HEK293 (cell line): ENCODE measurements at regions not wholly inside any gene's neighbourhood (a gene's known extent, or its start where the extent isn't known, plus 50 kb on each side); places are given as distances from the start of the nearest gene placed in this dataset.

Experiments used
- YY1 ChIP-seq: fragments of 450-650 bp; formaldehyde crosslinking; IDR thresholded peaks from 2 replicates; pipeline ENCODE4 v1.5.1; 2018; ENCODE audit warnings: missing biosample characterization, missing genetic modification characterization
- ZNF121 ChIP-seq: fragments of 450-650 bp; formaldehyde crosslinking; IDR thresholded peaks from 2 replicates; pipeline ENCODE4 v1.5.1; 2016; ENCODE audit warnings: missing biosample characterization, missing genetic modification characterization
- ZNF140 ChIP-seq: fragments of 450-650 bp; formaldehyde crosslinking; IDR thresholded peaks from 2 replicates; pipeline ENCODE4 v1.5.1; 2016; ENCODE audit warnings: missing biosample characterization, missing genetic modification characterization
- ZNF449 ChIP-seq: fragments of 450-650 bp; formaldehyde crosslinking; IDR thresholded peaks from 2 replicates; pipeline ENCODE4 v1.5.1; 2017; ENCODE audit warnings: missing biosample characterization, mild to moderate bottlenecking, missing genetic modification characterization, moderate library complexity
- ZNF585B ChIP-seq: fragments of 450-650 bp; formaldehyde crosslinking; IDR thresholded peaks from 2 replicates; pipeline ENCODE4 v1.5.1; 2016; ENCODE audit warnings: missing biosample characterization, missing genetic modification characterization
- ZNF670 ChIP-seq: fragments of 450-650 bp; formaldehyde crosslinking; IDR thresholded peaks from 2 replicates; pipeline ENCODE4 v1.5.1; 2016; ENCODE audit warnings: missing biosample characterization, missing genetic modification characterization, low read depth
- ZSCAN4 ChIP-seq: fragments of 450-650 bp; formaldehyde crosslinking; IDR thresholded peaks from 2 replicates; pipeline ENCODE4 v1.5.1; 2017; ENCODE audit warnings: missing biosample characterization, missing genetic modification characterization

- TF ChIP-seq ZNF449 (no peak), ZNF140 (no peak), ZSCAN4 (tag by site-specific recombination) (no peak), ZNF121 (tag by site-specific recombination) (no peak), YY1 (no peak), ZNF585B (no peak), ZNF670 (tag by site-specific recombination) (no peak)
Observed at GRCh38 chr3:134722969-134723368, 72.1 kb upstream of the EPHB1 start.
